OCI-LY7 (cell line): ENCODE measurements at regions not wholly inside any gene's neighbourhood (a gene's known extent, or its start where the extent isn't known, plus 50 kb on each side); places are given as distances from the start of the nearest gene placed in this dataset.

ENCODE experiments used
- BruUV-seq: library from RNA; stranded (reverse); fragments of 400-500 nt; replicated peaks from 2 replicates; lab custom pipeline; 2021; lab: Mats Ljungman, UMichigan
- CTCF ChIA-PET: fragments of 300-600 bp; sonication (Branson Sonifier 250); formaldehyde crosslinking; loops from one replicate; lab custom pipeline; 2022; ENCODE audit warnings: antibody characterized with exemption; ENCODE audit not compliant: unreplicated experiment; lab: Charles Lee
- POLR2A ChIA-PET: fragments of 300-600 bp; sonication (Branson Sonifier 250); formaldehyde crosslinking; loops from one replicate; lab custom pipeline; 2022; ENCODE audit warnings: antibody characterized with exemption; lab: Charles Lee
- DNase-seq: peaks from one replicate; pipeline ENCODE4 v3.0.0-alpha.2; 2015; ENCODE audit warnings: low spot score
- H2AFZ ChIP-seq: fragments of 200-600 bp; sonication (generic), shearing (Covaris generic); 2 replicates; pipeline ENCODE4 v1.6.1; 2014; ENCODE audit warnings: mild to moderate bottlenecking, antibody characterized with exemption, low read length, moderate library complexity
- H3K27ac ChIP-seq: fragments of 200-600 bp; sonication (generic); 2 replicates; pipeline ENCODE4 v1.5.1; 2014; ENCODE audit warnings: mixed run types, low read depth, mild to moderate bottlenecking, moderate library complexity, low read length, inconsistent platforms; ENCODE audit not compliant: poor library complexity, severe bottlenecking
- H3K36me3 ChIP-seq: fragments of 200-600 bp; sonication (generic); 2 replicates; pipeline ENCODE4 v1.6.1; 2014; ENCODE audit warnings: mild to moderate bottlenecking, antibody characterized with exemption, low read length, moderate library complexity, mixed read lengths; ENCODE audit not compliant: insufficient read depth
- H3K4me1 ChIP-seq: fragments of 200-600 bp; sonication (generic); 2 replicates; pipeline ENCODE4 v1.5.1; 2014; ENCODE audit warnings: mild to moderate bottlenecking, low read length; ENCODE audit not compliant: insufficient read depth, poor library complexity, severe bottlenecking
- H3K4me2 ChIP-seq: fragments of 200-600 bp; sonication (generic); 2 replicates; pipeline ENCODE4 v1.6.1; 2014; ENCODE audit warnings: mild to moderate bottlenecking, low read length
- H3K4me3 ChIP-seq: fragments of 200-600 bp; sonication (generic); 2 replicates; pipeline ENCODE4 v1.5.1; 2014; ENCODE audit warnings: mild to moderate bottlenecking, low read depth, low read length; ENCODE audit not compliant: poor library complexity, severe bottlenecking
- H3K79me2 ChIP-seq: fragments of 200-600 bp; sonication (generic); 2 replicates; pipeline ENCODE4 v1.6.1; 2016; ENCODE audit warnings: low read depth, mild to moderate bottlenecking, low read length, moderate library complexity, mixed read lengths; ENCODE audit not compliant: insufficient read depth
- H3K9me2 ChIP-seq: fragments of 200-600 bp; sonication (generic); 2 replicates; pipeline ENCODE4 v1.6.1; 2016; ENCODE audit warnings: mild to moderate bottlenecking, low read length, mixed read lengths; ENCODE audit not compliant: insufficient read depth
- H3K9me3 ChIP-seq: fragments of 200-600 bp; sonication (generic); 2 replicates; pipeline ENCODE4 v1.6.1; 2014; ENCODE audit warnings: mild to moderate bottlenecking, mixed run types, low read length, mixed read lengths
- H4K20me1 ChIP-seq: fragments of 200-600 bp; sonication (generic); 2 replicates; pipeline ENCODE4 v1.6.1; 2014; ENCODE audit warnings: mild to moderate bottlenecking, antibody characterized with exemption, low read length, moderate library complexity, mixed read lengths; ENCODE audit not compliant: insufficient read depth
- EZH2phosphoT487 ChIP-seq: fragments of 200-600 bp; sonication (generic); IDR thresholded peaks from 2 replicates; pipeline ENCODE4 v1.6.1; 2018; ENCODE audit warnings: low read depth, borderline replicate concordance, mild to moderate bottlenecking, mixed run types, antibody characterized with exemption, low read length, moderate library complexity, mixed read lengths
- intact Hi-C: fragments of 100-400 bp; cut with micrococcal nuclease; formaldehyde crosslinking; loops from one replicate; pipeline ENCODE4 v1.10.0; 2022; ENCODE audit not compliant: unreplicated experiment
- TF ChIP-seq, protein P1 (sequence below): fragments of 200-600 bp; sonication (generic); conservative IDR thresholded peaks from 2 replicates; pipeline ENCODE4 v1.5.1; 2014; ENCODE audit warnings: mild to moderate bottlenecking, antibody characterized with exemption, low read length, moderate library complexity, mixed read lengths

- intact Hi-C loops: no loop called here
- H4K20me1 ChIP-seq: no peaks in the 10 kb centered on the region
These were observed 268.7 kb downstream of the GLI2 start for GRCh38 chr2:121004359-121004758.

GRCh38 chr2:121004950-121005349 is 269.3 kb downstream of the GLI2 start:
- intact Hi-C loops: no loop called here
- no peaks in the 10 kb centered on the region for H3K36me3 ChIP-seq
- no peaks in the 10 kb centered on the region for H4K20me1 ChIP-seq
- ChIA-PET CTCF (no interaction called here), POLR2A (interaction anchor here (1.2 kb wide), 1 partner anchor 174 kb away, joined by 3 read pairs; no protein-coding TSS in a partner anchor)
- no peak overlapping the region for H3K27ac ChIP-seq
- no peak overlapping the region for H2AFZ ChIP-seq
- BruUV-seq: no TSS peak
- H3K9me2 ChIP-seq: no peaks in the 10 kb centered on the region
- H3K79me2 ChIP-seq: no peaks in the 10 kb centered on the region
- TF ChIP-seq EZH2phosphoT487: no peak
- TF ChIP-seq, protein P1, sequence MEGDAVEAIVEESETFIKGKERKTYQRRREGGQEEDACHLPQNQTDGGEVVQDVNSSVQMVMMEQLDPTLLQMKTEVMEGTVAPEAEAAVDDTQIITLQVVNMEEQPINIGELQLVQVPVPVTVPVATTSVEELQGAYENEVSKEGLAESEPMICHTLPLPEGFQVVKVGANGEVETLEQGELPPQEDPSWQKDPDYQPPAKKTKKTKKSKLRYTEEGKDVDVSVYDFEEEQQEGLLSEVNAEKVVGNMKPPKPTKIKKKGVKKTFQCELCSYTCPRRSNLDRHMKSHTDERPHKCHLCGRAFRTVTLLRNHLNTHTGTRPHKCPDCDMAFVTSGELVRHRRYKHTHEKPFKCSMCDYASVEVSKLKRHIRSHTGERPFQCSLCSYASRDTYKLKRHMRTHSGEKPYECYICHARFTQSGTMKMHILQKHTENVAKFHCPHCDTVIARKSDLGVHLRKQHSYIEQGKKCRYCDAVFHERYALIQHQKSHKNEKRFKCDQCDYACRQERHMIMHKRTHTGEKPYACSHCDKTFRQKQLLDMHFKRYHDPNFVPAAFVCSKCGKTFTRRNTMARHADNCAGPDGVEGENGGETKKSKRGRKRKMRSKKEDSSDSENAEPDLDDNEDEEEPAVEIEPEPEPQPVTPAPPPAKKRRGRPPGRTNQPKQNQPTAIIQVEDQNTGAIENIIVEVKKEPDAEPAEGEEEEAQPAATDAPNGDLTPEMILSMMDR: no peak
- H3K4me2 ChIP-seq: no peak overlapping the region
- H3K4me1 ChIP-seq: no peaks in the 10 kb centered on the region
- no peak overlapping the region for H3K4me3 ChIP-seq
- no peaks in the 10 kb centered on the region for H3K9me3 ChIP-seq
- DNase-seq: no peak

More at GRCh38 chr2:121004359-121004758, 268.7 kb downstream of the GLI2 start:
- Histone ChIP-seq H3K9me3 (no peaks in the 10 kb centered on the region), H2AFZ (no peak overlapping the region), H3K79me2 (no peaks in the 10 kb centered on the region), H3K36me3 (no peaks in the 10 kb centered on the region), H3K4me1 (no peaks in the 10 kb centered on the region), H3K27ac (no peak overlapping the region), H3K4me3 (no peak overlapping the region), H3K9me2 (no peaks in the 10 kb centered on the region), H3K4me2 (no peak overlapping the region)
- no peak for TF ChIP-seq EZH2phosphoT487
- TF ChIP-seq, protein P1: no peak
- CTCF ChIA-PET: no interaction called here
- POLR2A ChIA-PET: interaction anchor here (1.2 kb wide), 1 partner anchor 173 kb away, joined by 3 read pairs; no protein-coding TSS in a partner anchor
- DNase-seq: no peak
- no TSS peak for BruUV-seq

DNA sequence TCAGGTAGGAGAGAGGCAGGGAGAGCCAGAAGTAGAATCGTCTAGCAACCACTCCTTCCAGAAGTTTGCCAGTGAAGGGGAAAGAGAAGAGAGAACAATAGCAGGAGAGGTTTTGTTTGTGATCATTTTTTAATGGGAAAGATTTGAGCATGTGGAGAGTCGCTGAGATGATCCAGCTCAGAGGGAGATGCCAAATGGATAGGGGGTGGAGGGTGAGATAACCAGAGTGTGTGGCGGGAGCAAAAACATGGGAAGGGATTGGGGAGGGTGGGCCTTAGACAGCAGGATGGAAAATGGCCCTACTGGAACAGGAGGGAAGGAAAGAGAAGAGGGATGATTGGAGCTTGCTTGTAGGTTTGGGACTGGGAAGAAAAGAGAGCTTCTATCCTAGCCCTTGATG is 269.8 kb downstream of the GLI2 start:
- H3K36me3 ChIP-seq: no peaks in the 10 kb centered on the region
- H2AFZ ChIP-seq: no peak overlapping the region
- H4K20me1 ChIP-seq: no peaks in the 10 kb centered on the region
- ChIA-PET CTCF (no interaction called here), POLR2A (interaction anchor here (1.2 kb wide), 1 partner anchor 174 kb away, joined by 3 read pairs; no protein-coding TSS in a partner anchor)
- H3K79me2 ChIP-seq: no peaks in the 10 kb centered on the region
- no peak for DNase-seq
- BruUV-seq: no TSS peak
- intact Hi-C loops: no loop called here
- no peaks in the 10 kb centered on the region for H3K9me2 ChIP-seq
- no peaks in the 10 kb centered on the region for H3K9me3 ChIP-seq
- H3K4me3 ChIP-seq: no peak overlapping the region
- no peak overlapping the region for H3K4me2 ChIP-seq
- H3K4me1 ChIP-seq: no peaks in the 10 kb centered on the region
- H3K27ac ChIP-seq: no peak overlapping the region
- TF ChIP-seq, protein P1: no peak
- no peak for TF ChIP-seq EZH2phosphoT487
